ENCODE measurements at regions not wholly inside any gene's neighbourhood (a gene's known extent, or its start where the extent isn't known, plus 50 kb on each side); places are given as distances from the start of the nearest gene placed in this dataset.
A peak's percentile ranks its signal among the peaks of the same experiment; 100 is the strongest.

- no peak for DNase-seq
Measured at GRCh38 chr9:16171911-16172310, 619.1 kb downstream of the CCDC171 start.

- DNase-seq: no peak
Measured at GRCh38 chr9:16172796-16173195, 620.0 kb downstream of the CCDC171 start.

GRCh38 chr9:16174915-16175314 is 622.1 kb downstream of the CCDC171 start:
- DNase-seq: no peak

- no peak for DNase-seq
Measured at GRCh38 chr9:16175461-16175860, 622.6 kb downstream of the CCDC171 start.

GRCh38 chr9:16178294-16178693 is 625.5 kb downstream of the CCDC171 start:
- DNase-seq: no peak

GRCh38 chr9:16179566-16179965 is 626.7 kb downstream of the CCDC171 start:
- no peak for DNase-seq

- DNase-seq: no peak
Measured at GRCh38 chr9:16180091-16180490, 627.2 kb downstream of the CCDC171 start.

- DNase-seq: no peak
Measured at GRCh38 chr9:16180546-16180945, 627.7 kb downstream of the CCDC171 start.

GRCh38 chr9:16181539-16181938 is 628.7 kb downstream of the CCDC171 start:
- no peak for DNase-seq

- DNase-seq: no peak
Measured at GRCh38 chr9:16182784-16183183, 629.9 kb downstream of the CCDC171 start.

GRCh38 chr9:16184964-16185646 is 632.3 kb downstream of the CCDC171 start:
- no peak for DNase-seq

- no peak for DNase-seq
Measured at GRCh38 chr9:16191191-16191590, 638.3 kb downstream of the CCDC171 start.

GRCh38 chr9:16191691-16192402 is 639.0 kb downstream of the CCDC171 start:
- peak; percentile 76 for DNase-seq

- DNase-seq: no peak
Measured at GRCh38 chr9:16192403-16193017, 639.7 kb downstream of the CCDC171 start.

- no peak for DNase-seq
Measured at GRCh38 chr9:16193066-16193465, 640.2 kb downstream of the CCDC171 start.

- DNase-seq: no peak
Measured at GRCh38 chr9:16196206-16196605, 643.4 kb downstream of the CCDC171 start.

- no peak for DNase-seq
Measured at GRCh38 chr9:16197578-16198370, 644.9 kb downstream of the CCDC171 start.

- no peak for DNase-seq
Measured at GRCh38 chr9:16198996-16199395, 646.2 kb downstream of the CCDC171 start.

GRCh38 chr9:16202221-16202620 is 649.4 kb downstream of the CCDC171 start:
- DNase-seq: no peak

GRCh38 chr9:16202914-16203728 is 650.3 kb downstream of the CCDC171 start:
- no peak for DNase-seq

GRCh38 chr9:16203729-16204573 is 651.1 kb downstream of the CCDC171 start:
- no peak for DNase-seq

All from hematopoietic multipotent progenitor cell treated with erythropoietin and hydrocortisone succinate and interleukin-3 and kit ligand, for 6 days (in vitro differentiated cells).